ENCODE measurements at regions not wholly inside any gene's neighbourhood (a gene's known extent, or its start where the extent isn't known, plus 50 kb on each side); places are given as distances from the start of the nearest gene placed in this dataset.
A peak's percentile ranks its signal among the peaks of the same experiment; 100 is the strongest.

GRCh38 chr4:20302336-20302735 lies 50.6 kb downstream of the SLIT2 start:
- no peak for DNase-seq (ENCODE audit: low read depth, low spot score)
- Histone ChIP-seq H3K27me3 (ENCODE audit: insufficient read depth, insufficient read length) (no peaks in the 10 kb centered on the region), H3K4me3 (ENCODE audit: insufficient read length, low read depth) (no peak overlapping the region), H3K9me3 (ENCODE audit: insufficient read depth, low read length) (no peaks in the 10 kb centered on the region), H3K4me1 (ENCODE audit: insufficient read depth, insufficient read length) (no peaks in the 10 kb centered on the region), H3K9ac (ENCODE audit: insufficient read length, low read depth) (no peak overlapping the region), H3K36me3 (ENCODE audit: insufficient read depth, insufficient read length, low read length) (no peaks in the 10 kb centered on the region)
- TF ChIP-seq ZNF274 (IDR thresholded peaks at IDR 0.05; ENCODE audit: low read depth, low read length) (no peak), SUZ12 (IDR thresholded peaks at IDR 0.05; ENCODE audit: extremely low read depth, insufficient read depth, insufficient read length) (no peak), YY1 (IDR thresholded peaks at IDR 0.05; ENCODE audit: insufficient read depth, insufficient read length) (no peak)

- no peaks in the 10 kb centered on the region for H3K9me3 ChIP-seq (ENCODE audit: insufficient read depth, low read length)
- no peaks in the 10 kb centered on the region for H3K36me3 ChIP-seq (ENCODE audit: insufficient read depth, insufficient read length, low read length)
- no peaks in the 10 kb centered on the region for H3K27me3 ChIP-seq (ENCODE audit: insufficient read depth, insufficient read length)
- H3K4me3 ChIP-seq (ENCODE audit: insufficient read length, low read depth), result no peak overlapping the region
- TF ChIP-seq ZNF274 (IDR thresholded peaks at IDR 0.05; ENCODE audit: low read depth, low read length) (no peak), YY1 (IDR thresholded peaks at IDR 0.05; ENCODE audit: insufficient read depth, insufficient read length) (no peak), SUZ12 (IDR thresholded peaks at IDR 0.05; ENCODE audit: extremely low read depth, insufficient read depth, insufficient read length) (no peak)
- H3K4me1 ChIP-seq (ENCODE audit: insufficient read depth, insufficient read length), result no peaks in the 10 kb centered on the region
- no peak for DNase-seq (ENCODE audit: low read depth, low spot score)
- no peak overlapping the region for H3K9ac ChIP-seq (ENCODE audit: insufficient read length, low read depth)
Measured at GRCh38 chr4:20305976-20306375, 54.3 kb downstream of the SLIT2 start.

DNA sequence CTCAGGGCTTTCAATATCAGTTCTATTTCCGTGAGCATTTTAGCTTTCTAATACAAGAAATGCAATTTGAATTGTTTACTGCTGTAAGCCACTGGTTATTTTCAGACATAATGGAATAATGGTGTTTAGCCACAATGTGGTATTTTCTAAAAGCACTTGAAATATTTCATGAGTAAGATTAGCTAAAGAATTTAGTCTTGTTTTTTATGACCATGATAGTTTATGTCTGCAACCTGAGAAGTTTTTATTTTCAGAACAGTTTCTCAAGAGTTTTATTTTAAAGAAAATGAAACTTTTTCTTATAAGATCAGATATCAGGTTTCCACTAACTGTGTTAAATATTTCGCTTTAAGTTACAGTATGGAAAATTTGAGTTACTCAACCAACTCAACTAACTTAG lies 60.2 kb downstream of the SLIT2 start:
- H3K9me3 ChIP-seq (ENCODE audit: insufficient read depth, low read length), result no peaks in the 10 kb centered on the region
- no peaks in the 10 kb centered on the region for H3K36me3 ChIP-seq (ENCODE audit: insufficient read depth, insufficient read length, low read length)
- no peak for TF ChIP-seq SUZ12 (IDR thresholded peaks at IDR 0.05; ENCODE audit: extremely low read depth, insufficient read depth, insufficient read length)
- TF ChIP-seq ZNF274 (IDR thresholded peaks at IDR 0.05; ENCODE audit: low read depth, low read length), result no peak
- TF ChIP-seq YY1 (IDR thresholded peaks at IDR 0.05; ENCODE audit: insufficient read depth, insufficient read length), result no peak
- H3K4me1 ChIP-seq (ENCODE audit: insufficient read depth, insufficient read length), result no peaks in the 10 kb centered on the region
- no peak overlapping the region for H3K4me3 ChIP-seq (ENCODE audit: insufficient read length, low read depth)
- DNase-seq (ENCODE audit: low read depth, low spot score), result no peak
- no peak overlapping the region for H3K9ac ChIP-seq (ENCODE audit: insufficient read length, low read depth)
- no peaks in the 10 kb centered on the region for H3K27me3 ChIP-seq (ENCODE audit: insufficient read depth, insufficient read length)

- Histone ChIP-seq H3K36me3 (ENCODE audit: insufficient read depth, insufficient read length, low read length) (no peaks in the 10 kb centered on the region), H3K27me3 (ENCODE audit: insufficient read depth, insufficient read length) (no peaks in the 10 kb centered on the region), H3K4me3 (ENCODE audit: insufficient read length, low read depth) (no peak overlapping the region), H3K4me1 (ENCODE audit: insufficient read depth, insufficient read length) (no peaks in the 10 kb centered on the region), H3K9ac (ENCODE audit: insufficient read length, low read depth) (no peak overlapping the region), H3K9me3 (ENCODE audit: insufficient read depth, low read length) (no peaks in the 10 kb centered on the region)
- DNase-seq (ENCODE audit: low read depth, low spot score), result peak; percentile 30
- TF ChIP-seq YY1 (IDR thresholded peaks at IDR 0.05; ENCODE audit: insufficient read depth, insufficient read length) (no peak), ZNF274 (IDR thresholded peaks at IDR 0.05; ENCODE audit: low read depth, low read length) (no peak), SUZ12 (IDR thresholded peaks at IDR 0.05; ENCODE audit: extremely low read depth, insufficient read depth, insufficient read length) (no peak)
Measured at GRCh38 chr4:20313237-20314030, 61.7 kb downstream of the SLIT2 start.

DNA sequence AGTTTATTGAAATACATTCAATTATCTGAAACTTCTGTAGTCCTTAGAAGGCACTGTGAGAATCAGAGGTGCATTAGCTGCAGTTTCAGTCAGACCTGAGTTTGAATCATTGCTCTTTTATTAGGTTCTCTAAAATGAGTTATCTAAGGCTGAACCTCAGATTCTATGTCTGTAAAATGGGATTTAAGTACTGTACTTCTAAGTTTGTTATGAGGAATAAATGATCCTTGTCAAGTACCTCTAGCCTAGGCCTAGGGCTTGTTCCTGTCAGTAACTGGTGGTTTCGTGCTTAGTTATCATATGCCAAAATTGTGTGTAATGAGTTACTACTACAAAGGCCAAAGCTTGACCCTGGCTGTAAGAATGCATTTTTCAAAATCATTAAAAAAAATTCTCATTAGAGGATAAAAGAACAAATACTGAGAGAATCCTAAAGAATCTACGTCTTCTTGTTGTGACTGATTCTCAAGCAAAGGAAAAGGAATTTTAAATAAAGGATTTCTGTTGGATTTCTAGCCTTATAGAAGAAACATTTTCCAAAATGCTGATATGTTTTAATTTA lies 65.8 kb downstream of the SLIT2 start:
- DNase-seq (ENCODE audit: low read depth, low spot score), result no peak
- Histone ChIP-seq H3K9ac (ENCODE audit: insufficient read length, low read depth) (no peak overlapping the region), H3K36me3 (ENCODE audit: insufficient read depth, insufficient read length, low read length) (no peaks in the 10 kb centered on the region), H3K4me1 (ENCODE audit: insufficient read depth, insufficient read length) (no peaks in the 10 kb centered on the region), H3K27me3 (ENCODE audit: insufficient read depth, insufficient read length) (no peaks in the 10 kb centered on the region), H3K4me3 (ENCODE audit: insufficient read length, low read depth) (no peak overlapping the region), H3K9me3 (ENCODE audit: insufficient read depth, low read length) (no peaks in the 10 kb centered on the region)
- TF ChIP-seq YY1 (IDR thresholded peaks at IDR 0.05; ENCODE audit: insufficient read depth, insufficient read length) (no peak), SUZ12 (IDR thresholded peaks at IDR 0.05; ENCODE audit: extremely low read depth, insufficient read depth, insufficient read length) (no peak), ZNF274 (IDR thresholded peaks at IDR 0.05; ENCODE audit: low read depth, low read length) (no peak)

DNA sequence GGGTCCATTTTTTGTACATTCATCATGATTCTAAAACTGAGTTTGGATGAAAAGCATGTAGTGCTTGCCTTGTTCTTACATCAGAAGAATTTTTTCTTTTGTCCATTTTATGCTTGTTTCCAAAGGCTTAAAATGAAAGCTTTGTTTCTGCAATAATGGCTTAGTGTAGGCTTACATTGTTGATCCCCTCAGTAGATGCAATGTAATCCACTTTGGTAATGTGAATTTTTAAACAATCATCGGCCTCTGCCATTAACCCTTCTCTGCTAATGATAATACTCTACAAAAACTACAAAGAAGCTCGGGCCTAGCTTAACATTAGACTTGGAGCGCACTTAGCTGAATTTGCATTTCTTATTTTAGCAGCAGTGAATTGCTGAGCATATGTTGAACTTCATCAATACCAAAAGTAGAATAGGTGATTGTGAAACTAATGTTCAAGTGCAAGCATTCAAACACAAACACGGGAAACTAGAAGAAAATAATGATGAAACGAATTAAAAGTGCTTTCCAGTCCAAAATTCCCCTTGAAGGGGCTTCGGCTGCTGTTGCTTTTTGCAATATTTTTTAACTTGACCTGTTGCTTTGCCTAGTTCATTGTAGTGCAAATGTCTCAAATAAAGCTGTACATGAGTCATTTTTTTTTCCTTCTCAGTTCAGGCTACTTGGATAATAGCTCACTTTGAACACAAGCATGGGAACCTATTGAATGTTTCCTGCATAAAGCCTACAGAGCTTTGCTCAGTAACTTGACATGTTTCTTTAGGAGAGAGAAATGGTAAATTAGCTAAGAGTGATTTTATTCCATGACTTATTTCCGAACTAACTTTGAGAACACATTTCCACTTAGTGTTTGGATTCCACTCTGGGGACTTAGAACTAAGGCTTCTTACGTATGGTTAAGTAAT lies 66.5 kb downstream of the SLIT2 start:
- H3K9ac ChIP-seq (ENCODE audit: insufficient read length, low read depth), result no peak overlapping the region
- TF ChIP-seq ZNF274 (IDR thresholded peaks at IDR 0.05; ENCODE audit: low read depth, low read length), result no peak
- no peak for TF ChIP-seq YY1 (IDR thresholded peaks at IDR 0.05; ENCODE audit: insufficient read depth, insufficient read length)
- TF ChIP-seq SUZ12 (IDR thresholded peaks at IDR 0.05; ENCODE audit: extremely low read depth, insufficient read depth, insufficient read length), result no peak
- no peaks in the 10 kb centered on the region for H3K27me3 ChIP-seq (ENCODE audit: insufficient read depth, insufficient read length)
- no peaks in the 10 kb centered on the region for H3K36me3 ChIP-seq (ENCODE audit: insufficient read depth, insufficient read length, low read length)
- H3K9me3 ChIP-seq (ENCODE audit: insufficient read depth, low read length), result no peaks in the 10 kb centered on the region
- no peak for DNase-seq (ENCODE audit: low read depth, low spot score)
- no peaks in the 10 kb centered on the region for H3K4me1 ChIP-seq (ENCODE audit: insufficient read depth, insufficient read length)
- no peak overlapping the region for H3K4me3 ChIP-seq (ENCODE audit: insufficient read length, low read depth)

GRCh38 chr4:20318909-20319277 lies 67.2 kb downstream of the SLIT2 start:
- no peaks in the 10 kb centered on the region for H3K36me3 ChIP-seq (ENCODE audit: insufficient read depth, insufficient read length, low read length)
- no peak for DNase-seq (ENCODE audit: low read depth, low spot score)
- H3K27me3 ChIP-seq (ENCODE audit: insufficient read depth, insufficient read length), result no peaks in the 10 kb centered on the region
- H3K4me1 ChIP-seq (ENCODE audit: insufficient read depth, insufficient read length), result no peaks in the 10 kb centered on the region
- TF ChIP-seq ZNF274 (IDR thresholded peaks at IDR 0.05; ENCODE audit: low read depth, low read length), result no peak
- no peak for TF ChIP-seq YY1 (IDR thresholded peaks at IDR 0.05; ENCODE audit: insufficient read depth, insufficient read length)
- no peak for TF ChIP-seq SUZ12 (IDR thresholded peaks at IDR 0.05; ENCODE audit: extremely low read depth, insufficient read depth, insufficient read length)
- H3K9ac ChIP-seq (ENCODE audit: insufficient read length, low read depth), result no peak overlapping the region
- no peaks in the 10 kb centered on the region for H3K9me3 ChIP-seq (ENCODE audit: insufficient read depth, low read length)
- no peak overlapping the region for H3K4me3 ChIP-seq (ENCODE audit: insufficient read length, low read depth)
